PC-3 (cell line): ENCODE measurements at regions not wholly inside any gene's neighbourhood (a gene's known extent, or its start where the extent isn't known, plus 50 kb on each side); places are given as distances from the start of the nearest gene placed in this dataset.

ENCODE experiments used
- CTCF ChIP-seq: fragments of 300-600 bp; sonication (generic); conservative IDR thresholded peaks from 2 replicates; pipeline ENCODE4 v1.5.1; 2017; ENCODE audit warnings: antibody characterized with exemption, low read depth, mild to moderate bottlenecking, low read length
- EZH2 ChIP-seq: fragments of 300-600 bp; sonication (generic); IDR thresholded peaks from one replicate; pipeline ENCODE4 v1.6.1; 2017; ENCODE audit warnings: antibody characterized with exemption, mild to moderate bottlenecking, low read length; ENCODE audit not compliant: unreplicated experiment
- EZH2phosphoT487 ChIP-seq: fragments of 300-600 bp; sonication (generic); IDR thresholded peaks from 2 replicates; pipeline ENCODE4 v1.6.1; 2018; ENCODE audit warnings: mild to moderate bottlenecking, antibody characterized with exemption, low read length, borderline replicate concordance

- TF ChIP-seq CTCF (no peak), EZH2 (no peak), EZH2phosphoT487 (no peak)
Observed at GRCh38 chrX:140065961-140066662, 100.8 kb upstream of the CXorf66 start.
